GM18505 (cell line): ENCODE measurements at regions not wholly inside any gene's neighbourhood (a gene's known extent, or its start where the extent isn't known, plus 50 kb on each side); places are given as distances from the start of the nearest gene placed in this dataset.

Experiments used
- ATAC-seq: cut with Tn5 transposase; IDR thresholded peaks from one replicate; pipeline ENCODE4 v1.9.1; 2021; ENCODE audit not compliant: unreplicated experiment
- POLR2A ChIP-seq: IDR thresholded peaks from 4 replicates; pipeline ENCODE4 v1.6.1; 2011; ENCODE audit warnings: borderline replicate concordance; ENCODE audit not compliant: insufficient read depth, insufficient read length; ENCODE audit errors: extremely low read depth

DNA sequence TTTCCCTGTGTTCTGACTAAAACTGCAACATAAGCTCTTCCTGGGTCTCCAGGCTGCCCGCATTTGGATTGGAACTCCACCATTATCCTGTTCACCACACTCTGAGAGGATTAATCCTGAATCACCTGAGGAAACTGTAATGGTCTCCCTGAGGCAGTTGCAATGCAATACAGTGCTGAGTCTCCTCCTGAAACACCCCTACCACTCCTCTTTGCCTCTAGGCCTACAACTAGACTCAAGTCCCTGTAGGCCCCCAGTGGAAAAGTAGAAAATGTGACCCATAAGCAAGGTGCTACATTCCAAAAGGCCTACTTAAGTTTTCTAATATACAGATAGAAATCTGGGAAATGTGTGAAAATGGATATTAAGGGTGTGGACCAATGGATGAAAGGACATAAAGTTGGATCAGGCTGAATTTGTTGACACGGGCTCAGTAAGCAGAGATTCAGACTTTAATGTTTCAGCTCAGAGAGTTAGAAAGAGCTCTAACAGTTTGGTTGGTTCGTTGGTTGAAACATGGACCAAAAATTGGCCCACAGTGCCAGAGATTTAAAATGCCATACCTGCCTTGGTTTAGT, 222.3 kb upstream of the ZC3H15 start:
- no peak for TF ChIP-seq POLR2A
- no peak for ATAC-seq

DNA sequence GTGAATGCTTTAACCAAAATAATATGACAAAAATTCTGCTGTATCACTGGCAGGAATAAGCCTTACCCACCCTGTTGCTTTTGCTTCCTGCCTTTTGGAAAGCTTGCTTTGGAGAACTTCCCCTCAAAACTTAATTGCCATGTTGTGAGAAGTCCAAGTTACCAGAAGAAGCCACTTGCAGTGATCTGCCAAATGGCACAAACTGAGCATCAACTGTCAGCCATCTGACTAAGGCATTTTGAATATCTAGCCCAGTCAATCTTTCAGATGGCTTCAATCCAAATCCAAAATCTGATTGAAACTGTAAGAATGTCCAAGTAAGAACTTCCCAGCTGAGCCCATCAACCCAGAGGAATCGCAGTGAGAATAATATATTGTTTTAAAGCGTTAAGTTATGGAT, 216.5 kb upstream of the ZC3H15 start:
- no peak for TF ChIP-seq POLR2A
- ATAC-seq = no peak

DNA sequence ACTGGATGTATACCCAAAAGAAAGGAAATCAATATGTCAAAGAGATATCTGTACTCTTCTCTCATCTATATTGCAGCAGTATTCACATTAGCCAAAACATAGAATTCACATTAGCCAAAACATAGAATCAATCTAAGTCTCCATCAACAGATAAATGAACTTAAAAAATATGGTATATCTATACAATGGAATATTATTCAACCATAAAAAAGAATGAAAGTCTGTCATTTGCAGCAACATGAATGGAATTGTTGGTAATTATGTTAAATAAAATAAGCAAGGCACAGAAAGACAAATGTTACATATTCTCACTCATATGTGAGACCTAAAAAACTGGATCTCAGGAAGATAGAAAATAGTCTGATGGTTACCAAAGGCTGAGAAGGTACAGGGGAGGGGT, 212.1 kb upstream of the ZC3H15 start:
- no peak for ATAC-seq
- no peak for TF ChIP-seq POLR2A

DNA sequence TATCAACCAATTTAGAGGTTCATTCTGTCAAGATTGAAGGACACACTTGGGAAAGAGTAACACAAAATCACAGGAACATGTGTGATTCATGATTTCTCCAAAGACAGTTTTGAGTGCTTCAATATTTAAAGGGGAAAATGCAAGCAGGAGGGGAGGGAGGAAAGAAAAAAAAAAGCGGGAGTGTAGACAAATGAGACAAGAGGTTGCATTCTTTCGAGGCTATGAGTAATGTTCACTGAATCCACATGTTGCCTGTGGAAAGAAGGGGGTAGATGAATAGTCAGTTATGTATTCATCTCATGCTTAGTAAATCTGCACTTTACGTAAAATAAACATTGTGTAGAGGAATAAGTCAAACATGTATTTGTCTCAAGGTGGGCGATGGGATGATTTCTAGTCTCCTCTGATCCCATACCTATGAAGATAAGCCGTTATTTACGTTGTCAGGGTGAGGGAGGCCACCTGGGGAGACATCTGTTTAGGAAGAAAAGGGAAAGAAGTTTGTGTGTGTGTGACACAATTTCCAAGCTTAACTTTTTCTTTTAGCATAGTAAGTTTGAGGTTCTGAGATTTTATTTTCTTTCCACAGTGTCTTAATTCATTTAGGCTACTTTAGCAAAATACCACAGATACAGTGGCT, 211.0 kb upstream of the ZC3H15 start:
- TF ChIP-seq POLR2A = no peak
- ATAC-seq = no peak

DNA sequence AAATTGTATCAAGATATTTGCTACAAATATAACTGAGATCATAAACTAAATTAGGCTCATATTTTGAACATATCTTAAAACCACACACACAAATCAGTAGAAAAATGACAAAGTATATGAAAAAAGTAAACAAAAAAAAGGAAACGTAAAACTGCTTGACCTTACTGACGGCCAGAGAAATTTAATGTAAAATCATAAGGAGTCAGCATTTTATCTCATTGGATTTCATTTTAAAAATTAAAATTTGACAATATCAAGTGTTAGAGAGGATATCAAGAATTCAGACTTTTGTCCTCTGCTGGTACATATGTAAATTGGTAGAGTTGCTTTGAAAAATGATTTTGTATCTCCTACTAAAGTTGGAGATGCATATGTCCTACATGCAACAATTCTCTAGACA, 209.2 kb upstream of the ZC3H15 start:
- TF ChIP-seq POLR2A = no peak
- ATAC-seq = no peak

GRCh38 chr2:186281726-186282125, 204.3 kb upstream of the ZC3H15 start:
- no peak for ATAC-seq
- TF ChIP-seq POLR2A = no peak

- no peak for ATAC-seq
- no peak for TF ChIP-seq POLR2A
These were observed 191.7 kb upstream of the ZC3H15 start for GRCh38 chr2:186294248-186294888.

DNA sequence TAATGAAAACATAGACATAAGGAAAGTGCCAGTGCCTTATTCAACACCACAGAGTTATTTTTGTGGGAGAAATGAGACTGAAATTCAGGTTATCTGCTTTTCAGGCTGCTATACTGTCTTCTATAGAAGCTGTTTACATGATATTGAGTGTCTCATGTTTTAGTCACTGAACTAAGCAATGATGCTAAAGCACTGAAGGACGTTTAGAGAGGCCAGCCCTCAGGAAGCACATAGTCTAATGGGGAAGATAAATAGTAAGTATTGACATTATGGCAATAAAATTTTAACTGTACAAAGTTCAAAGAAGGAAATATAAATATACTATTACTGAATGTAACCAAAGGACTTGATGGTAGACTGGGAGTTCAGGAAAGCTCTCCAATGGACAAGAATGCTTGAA, 186.4 kb upstream of the ZC3H15 start:
- no peak for ATAC-seq
- no peak for TF ChIP-seq POLR2A

DNA sequence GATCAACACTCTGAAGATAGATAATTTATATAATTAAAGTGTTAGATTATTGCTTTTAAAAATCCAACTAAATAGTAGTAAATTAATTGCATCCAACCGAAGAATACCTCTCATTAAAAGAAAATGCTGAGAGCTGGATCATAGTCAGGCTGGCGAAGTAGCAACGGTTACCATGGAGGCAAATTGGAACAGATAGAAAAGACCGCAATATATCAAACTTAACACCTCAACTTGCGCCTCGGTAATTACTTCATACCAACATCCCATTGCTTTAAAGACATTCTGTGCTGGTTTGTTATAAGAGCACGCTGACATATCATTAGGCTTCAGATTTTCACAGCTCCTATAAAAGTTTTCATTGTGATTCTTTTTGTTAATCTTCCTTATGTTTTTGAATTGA, 183.8 kb upstream of the ZC3H15 start:
- no peak for ATAC-seq
- TF ChIP-seq POLR2A = no peak

DNA sequence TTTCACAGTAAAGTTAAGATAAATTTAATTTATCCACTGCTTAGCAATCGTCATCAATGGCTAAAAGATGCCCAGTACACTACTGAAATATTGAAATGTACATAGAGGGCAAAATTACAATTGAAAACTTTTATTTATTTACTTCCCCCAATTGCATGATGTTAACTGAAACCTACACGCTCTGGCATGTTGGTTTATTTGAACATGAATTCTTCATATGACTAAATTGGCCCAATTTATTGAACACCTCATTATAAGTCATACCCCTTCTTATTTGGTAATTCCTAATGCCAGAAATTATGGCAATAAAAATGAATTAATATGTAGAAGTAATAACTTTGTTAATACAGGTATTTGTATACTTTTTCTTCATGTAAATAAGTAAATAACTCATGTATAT, 183.0 kb upstream of the ZC3H15 start:
- no peak for TF ChIP-seq POLR2A

GRCh38 chr2:186304064-186304463, 182.0 kb upstream of the ZC3H15 start:
- no peak for TF ChIP-seq POLR2A

More for the DNA sequence above, 183.0 kb upstream of the ZC3H15 start:
- ATAC-seq = no peak

GRCh38 chr2:186306754-186307153, 179.3 kb upstream of the ZC3H15 start:
- TF ChIP-seq POLR2A = no peak
- ATAC-seq = no peak

More at GRCh38 chr2:186304064-186304463, 182.0 kb upstream of the ZC3H15 start:
- no peak for ATAC-seq

- no peak for ATAC-seq
- no peak for TF ChIP-seq POLR2A
These were observed 178.2 kb upstream of the ZC3H15 start for GRCh38 chr2:186307871-186308270.

DNA sequence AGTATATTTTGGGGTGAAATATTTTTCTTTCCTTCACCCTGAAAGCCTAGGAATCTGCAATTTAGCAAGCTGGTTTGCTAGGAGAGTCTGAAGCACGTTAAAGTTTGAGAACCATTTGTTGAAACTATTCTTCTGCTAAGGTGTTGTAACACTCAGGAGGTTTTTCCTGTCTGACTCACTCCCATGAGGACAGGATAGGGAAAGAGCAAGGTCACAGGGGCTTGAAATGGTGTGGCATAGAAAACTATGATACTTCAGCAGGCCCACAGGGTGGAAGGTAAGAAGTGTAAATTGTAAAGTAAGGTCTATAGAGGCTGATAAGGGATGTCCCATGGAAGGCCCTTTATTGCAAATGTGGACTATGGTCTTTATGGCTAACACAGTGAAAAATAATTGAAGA, 177.7 kb upstream of the ZC3H15 start:
- TF ChIP-seq POLR2A = no peak
- ATAC-seq = no peak

DNA sequence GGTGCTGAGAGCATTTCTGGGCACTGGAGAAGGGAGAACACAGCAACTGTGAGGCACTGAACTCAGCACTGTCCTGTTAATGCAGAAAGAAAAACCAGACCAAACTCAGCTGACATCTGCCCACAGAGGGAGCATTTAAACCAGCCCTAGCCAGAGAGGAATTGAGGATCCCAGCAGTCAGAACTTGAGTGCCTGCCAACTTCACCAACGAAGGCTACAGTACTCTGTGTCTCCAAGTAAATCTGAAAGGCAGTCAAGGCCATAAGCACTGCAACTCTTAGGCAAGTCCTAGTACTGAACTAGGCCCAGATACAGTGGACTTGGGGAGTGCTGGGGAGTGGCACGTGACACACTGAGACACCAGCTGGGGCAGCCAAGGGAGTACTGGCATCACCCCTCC, 176.2 kb upstream of the ZC3H15 start:
- no peak for ATAC-seq
- TF ChIP-seq POLR2A = no peak

DNA sequence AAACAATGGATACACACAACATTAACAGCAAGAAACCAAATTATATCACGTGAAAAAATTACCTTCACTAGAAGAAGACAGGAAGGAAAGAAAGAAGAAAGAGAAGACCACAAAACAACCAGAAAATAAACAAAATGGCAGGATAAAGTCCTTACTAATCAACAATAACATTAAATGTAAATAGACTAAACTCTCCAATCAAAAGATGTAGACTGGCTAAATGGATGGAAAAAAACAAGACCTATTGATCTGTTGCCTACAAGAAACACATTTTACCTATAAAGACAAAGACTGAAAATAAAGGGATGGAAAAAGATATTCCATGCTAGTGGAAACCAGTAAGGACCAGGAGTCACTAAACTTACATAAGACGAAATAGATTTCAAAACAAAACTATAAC, 167.0 kb upstream of the ZC3H15 start:
- TF ChIP-seq POLR2A = no peak
- ATAC-seq = no peak
